OCI-LY7 (cell line): ENCODE measurements at regions not wholly inside any gene's neighbourhood (a gene's known extent, or its start where the extent isn't known, plus 50 kb on each side); places are given as distances from the start of the nearest gene placed in this dataset.

ENCODE experiments used
- CTCF ChIP-seq: fragments of 200-600 bp; sonication (generic); conservative IDR thresholded peaks from 2 replicates; pipeline ENCODE4 v1.5.1; 2014; ENCODE audit warnings: mild to moderate bottlenecking, antibody characterized with exemption, low read length, moderate library complexity, mixed read lengths
- EZH2phosphoT487 ChIP-seq: fragments of 200-600 bp; sonication (generic); IDR thresholded peaks from 2 replicates; pipeline ENCODE4 v1.6.1; 2018; ENCODE audit warnings: low read depth, borderline replicate concordance, mild to moderate bottlenecking, mixed run types, antibody characterized with exemption, low read length, moderate library complexity, mixed read lengths

DNA sequence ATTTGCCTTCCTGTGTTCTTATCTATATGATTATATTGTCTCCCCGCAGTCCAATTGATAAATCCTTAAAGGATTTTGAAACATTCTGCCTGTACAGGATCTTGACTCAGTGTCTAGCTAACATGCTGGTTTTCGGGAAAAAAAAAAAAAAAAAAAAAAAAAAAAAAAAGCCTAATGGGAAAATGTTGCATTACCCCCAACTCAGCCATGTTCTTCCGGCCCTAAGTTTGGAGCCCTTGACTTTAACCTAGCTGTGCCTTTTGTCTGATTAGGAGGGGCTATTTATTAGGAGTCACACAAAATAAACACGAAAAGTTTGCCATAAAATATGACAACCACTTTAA is 244.4 kb upstream of the TCF21 start:
- TF ChIP-seq CTCF (no peak), EZH2phosphoT487 (no peak)
